HEK293 (cell line): ENCODE measurements at regions not wholly inside any gene's neighbourhood (a gene's known extent, or its start where the extent isn't known, plus 50 kb on each side); places are given as distances from the start of the nearest gene placed in this dataset.

Source experiments
- CTCF ChIA-PET: fragments of 350-600 bp; formaldehyde crosslinking; extraction: SDS; loops from one replicate; lab custom pipeline; 2021; ENCODE audit warnings: antibody characterized with exemption; lab: Yijun Ruan, JAX
- POLR2A ChIA-PET: fragments of 300-600 bp; formaldehyde crosslinking; extraction: SDS; loops from one replicate; lab custom pipeline; 2020; ENCODE audit warnings: antibody characterized with exemption, inconsistent platforms; lab: Yijun Ruan, JAX
- H3K27ac ChIP-seq: fragments of 200-500 bp; sonication (Bioruptor generic); 2 replicates; pipeline ENCODE4 v1.5.1; 2014; ENCODE audit warnings: low read depth, low read length, control low read depth, inconsistent platforms; ENCODE audit errors: extremely low read depth
- H3K36me3 ChIP-seq, 2 experiments: fragments of 200-500 bp in 1 of 2; sonication (Bioruptor generic) in 1 of 2; 1 replicate in 1 of 2; 2 replicates in 1 of 2; pipeline ENCODE4 v1.5.1; 2014 to 2017; ENCODE audit warnings: inconsistent platforms in 2 of 2, low read length in 2 of 2; ENCODE audit not compliant: control insufficient read depth in 2 of 2, insufficient read depth in 1 of 2
- H3K4me1 ChIP-seq: fragments of 200-500 bp; sonication (Bioruptor generic); 2 replicates; pipeline ENCODE4 v1.5.1; 2014; ENCODE audit warnings: mild to moderate bottlenecking, low read length, inconsistent platforms; ENCODE audit not compliant: control insufficient read depth, insufficient read depth
- H3K4me3 ChIP-seq: 2 replicates; pipeline ENCODE4 v1.5.1; 2011; ENCODE audit warnings: low read depth, mild to moderate bottlenecking, control low read depth, low read length, moderate library complexity
- H3K9me3 ChIP-seq: fragments of 200-500 bp; sonication (Bioruptor generic); 2 replicates; pipeline ENCODE4 v1.5.1; 2014; ENCODE audit warnings: low read depth, low read length, inconsistent platforms; ENCODE audit not compliant: control insufficient read depth, insufficient read depth
- FEZF1 ChIP-seq: fragments of 450-650 bp; formaldehyde crosslinking; IDR thresholded peaks from 2 replicates; pipeline ENCODE4 v1.5.1; 2016; ENCODE audit warnings: missing biosample characterization, missing genetic modification characterization
- GLI4 ChIP-seq: fragments of 450-650 bp; formaldehyde crosslinking; IDR thresholded peaks from 2 replicates; pipeline ENCODE4 v1.5.1; 2016; ENCODE audit warnings: missing biosample characterization, missing genetic modification characterization
- GLIS2 ChIP-seq: fragments of 450-650 bp; formaldehyde crosslinking; IDR thresholded peaks from 2 replicates; pipeline ENCODE4 v1.5.1; 2016; ENCODE audit warnings: missing biosample characterization, missing genetic modification characterization
- HOXD13 ChIP-seq: sonication (generic); formaldehyde crosslinking; IDR thresholded peaks from 2 replicates; pipeline ENCODE4 v1.8.0; 2022; ENCODE audit warnings: missing genetic modification reagents, borderline replicate concordance
- KLF10 ChIP-seq: fragments of 450-650 bp; IDR thresholded peaks from 2 replicates; pipeline ENCODE4 v1.5.1; 2018; ENCODE audit warnings: missing biosample characterization, mild to moderate bottlenecking, missing genetic modification characterization
- KLF9 ChIP-seq: fragments of 450-650 bp; formaldehyde crosslinking; IDR thresholded peaks from 2 replicates; pipeline ENCODE4 v1.5.1; 2016; ENCODE audit warnings: missing biosample characterization, missing genetic modification characterization, low read depth
- MZF1 ChIP-seq: fragments of 450-650 bp; formaldehyde crosslinking; IDR thresholded peaks from 2 replicates; pipeline ENCODE4 v1.5.1; 2017; ENCODE audit warnings: missing biosample characterization, missing genetic modification characterization, borderline replicate concordance
- ZBTB1 ChIP-seq: fragments of 450-650 bp; formaldehyde crosslinking; IDR thresholded peaks from 2 replicates; pipeline ENCODE4 v1.5.1; 2016; ENCODE audit warnings: missing biosample characterization, missing genetic modification characterization
- ZFP41 ChIP-seq: fragments of 450-650 bp; formaldehyde crosslinking; IDR thresholded peaks from 2 replicates; pipeline ENCODE4 v1.5.1; 2016; ENCODE audit warnings: missing biosample characterization, missing genetic modification characterization, borderline replicate concordance
- ZNF292 ChIP-seq: fragments of 450-650 bp; formaldehyde crosslinking; IDR thresholded peaks from 2 replicates; pipeline ENCODE4 v1.5.1; 2016; ENCODE audit warnings: low read depth, missing biosample characterization, missing genetic modification characterization, borderline replicate concordance
- ZNF785 ChIP-seq: fragments of 450-650 bp; formaldehyde crosslinking; IDR thresholded peaks from 2 replicates; pipeline ENCODE4 v1.5.1; 2016; ENCODE audit warnings: missing biosample characterization, missing genetic modification characterization
- TF ChIP-seq, protein P1 (sequence below): fragments of 450-650 bp; formaldehyde crosslinking; conservative IDR thresholded peaks from 2 replicates; pipeline ENCODE4 v1.5.1; 2016; ENCODE audit warnings: low read depth, missing biosample characterization, missing genetic modification characterization
- TF ChIP-seq, protein P2 (sequence below): fragments of 450-650 bp; formaldehyde crosslinking; IDR thresholded peaks from 2 replicates; pipeline ENCODE4 v1.5.1; 2016; ENCODE audit warnings: missing biosample characterization, missing genetic modification characterization
- TF ChIP-seq, protein P3 (sequence below): fragments of 450-650 bp; formaldehyde crosslinking; IDR thresholded peaks from 2 replicates; pipeline ENCODE4 v1.5.1; 2017; ENCODE audit warnings: missing biosample characterization, mild to moderate bottlenecking, missing genetic modification characterization, moderate library complexity
- TF ChIP-seq, protein P4 (sequence below): fragments of 450-650 bp; formaldehyde crosslinking; IDR thresholded peaks from 2 replicates; pipeline ENCODE4 v1.5.1; 2016; ENCODE audit warnings: missing biosample characterization, missing genetic modification characterization
- TF ChIP-seq, protein P5 (sequence below): fragments of 450-650 bp; formaldehyde crosslinking; IDR thresholded peaks from 2 replicates; pipeline ENCODE4 v1.5.1; 2017; ENCODE audit warnings: missing biosample characterization, missing genetic modification characterization

DNA sequence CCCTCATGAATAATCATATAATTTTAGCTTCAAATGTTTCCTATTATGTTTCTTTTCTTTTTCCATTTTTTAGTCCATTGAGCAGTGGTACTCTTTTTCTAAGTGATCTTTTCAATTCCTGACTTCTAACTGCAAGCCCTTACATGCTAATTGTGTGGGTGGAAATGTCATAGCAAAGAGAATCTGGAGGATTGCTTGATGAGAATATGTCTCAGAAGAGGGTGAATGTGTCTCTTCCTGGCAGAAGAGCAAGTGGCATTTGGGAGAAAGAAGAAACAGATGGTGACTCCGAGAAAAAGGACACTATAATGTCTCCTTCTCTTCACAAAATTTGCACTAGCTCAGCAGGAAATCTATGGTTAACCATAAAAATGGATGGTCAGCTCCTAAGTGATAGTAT is 2320.0 kb downstream of the PCDH9 start:
- H3K27ac ChIP-seq = no peak overlapping the region
- CTCF ChIA-PET = no interaction called here
- TF ChIP-seq, protein P1, sequence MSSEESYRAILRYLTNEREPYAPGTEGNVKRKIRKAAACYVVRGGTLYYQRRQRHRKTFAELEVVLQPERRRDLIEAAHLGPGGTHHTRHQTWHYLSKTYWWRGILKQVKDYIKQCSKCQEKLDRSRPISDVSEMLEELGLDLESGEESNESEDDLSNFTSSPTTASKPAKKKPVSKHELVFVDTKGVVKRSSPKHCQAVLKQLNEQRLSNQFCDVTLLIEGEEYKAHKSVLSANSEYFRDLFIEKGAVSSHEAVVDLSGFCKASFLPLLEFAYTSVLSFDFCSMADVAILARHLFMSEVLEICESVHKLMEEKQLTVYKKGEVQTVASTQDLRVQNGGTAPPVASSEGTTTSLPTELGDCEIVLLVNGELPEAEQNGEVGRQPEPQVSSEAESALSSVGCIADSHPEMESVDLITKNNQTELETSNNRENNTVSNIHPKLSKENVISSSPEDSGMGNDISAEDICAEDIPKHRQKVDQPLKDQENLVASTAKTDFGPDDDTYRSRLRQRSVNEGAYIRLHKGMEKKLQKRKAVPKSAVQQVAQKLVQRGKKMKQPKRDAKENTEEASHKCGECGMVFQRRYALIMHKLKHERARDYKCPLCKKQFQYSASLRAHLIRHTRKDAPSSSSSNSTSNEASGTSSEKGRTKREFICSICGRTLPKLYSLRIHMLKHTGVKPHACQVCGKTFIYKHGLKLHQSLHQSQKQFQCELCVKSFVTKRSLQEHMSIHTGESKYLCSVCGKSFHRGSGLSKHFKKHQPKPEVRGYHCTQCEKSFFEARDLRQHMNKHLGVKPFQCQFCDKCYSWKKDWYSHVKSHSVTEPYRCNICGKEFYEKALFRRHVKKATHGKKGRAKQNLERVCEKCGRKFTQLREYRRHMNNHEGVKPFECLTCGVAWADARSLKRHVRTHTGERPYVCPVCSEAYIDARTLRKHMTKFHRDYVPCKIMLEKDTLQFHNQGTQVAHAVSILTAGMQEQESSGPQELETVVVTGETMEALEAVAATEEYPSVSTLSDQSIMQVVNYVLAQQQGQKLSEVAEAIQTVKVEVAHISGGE (tag by site-specific recombination) = no peak
- TF ChIP-seq ZNF292 (no peak), KLF10 (no peak), ZBTB1 (tag by site-specific recombination) (no peak), GLI4 (no peak), HOXD13 (CRISPR knock-in tag) (no peak), ZNF785 (no peak), KLF9 (tag by site-specific recombination) (no peak), FEZF1 (tag by site-specific recombination) (no peak), GLIS2 (tag by site-specific recombination) (no peak), MZF1 (tag by site-specific recombination) (no peak), ZFP41 (tag by site-specific recombination) (no peak)
- TF ChIP-seq, protein P2, sequence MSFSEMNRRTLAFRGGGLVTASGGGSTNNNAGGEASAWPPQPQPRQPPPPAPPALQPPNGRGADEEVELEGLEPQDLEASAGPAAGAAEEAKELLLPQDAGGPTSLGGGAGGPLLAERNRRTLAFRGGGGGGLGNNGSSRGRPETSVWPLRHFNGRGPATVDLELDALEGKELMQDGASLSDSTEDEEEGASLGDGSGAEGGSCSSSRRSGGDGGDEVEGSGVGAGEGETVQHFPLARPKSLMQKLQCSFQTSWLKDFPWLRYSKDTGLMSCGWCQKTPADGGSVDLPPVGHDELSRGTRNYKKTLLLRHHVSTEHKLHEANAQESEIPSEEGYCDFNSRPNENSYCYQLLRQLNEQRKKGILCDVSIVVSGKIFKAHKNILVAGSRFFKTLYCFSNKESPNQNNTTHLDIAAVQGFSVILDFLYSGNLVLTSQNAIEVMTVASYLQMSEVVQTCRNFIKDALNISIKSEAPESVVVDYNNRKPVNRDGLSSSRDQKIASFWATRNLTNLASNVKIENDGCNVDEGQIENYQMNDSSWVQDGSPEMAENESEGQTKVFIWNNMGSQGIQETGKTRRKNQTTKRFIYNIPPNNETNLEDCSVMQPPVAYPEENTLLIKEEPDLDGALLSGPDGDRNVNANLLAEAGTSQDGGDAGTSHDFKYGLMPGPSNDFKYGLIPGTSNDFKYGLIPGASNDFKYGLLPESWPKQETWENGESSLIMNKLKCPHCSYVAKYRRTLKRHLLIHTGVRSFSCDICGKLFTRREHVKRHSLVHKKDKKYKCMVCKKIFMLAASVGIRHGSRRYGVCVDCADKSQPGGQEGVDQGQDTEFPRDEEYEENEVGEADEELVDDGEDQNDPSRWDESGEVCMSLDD = no peak
- TF ChIP-seq, protein P3, sequence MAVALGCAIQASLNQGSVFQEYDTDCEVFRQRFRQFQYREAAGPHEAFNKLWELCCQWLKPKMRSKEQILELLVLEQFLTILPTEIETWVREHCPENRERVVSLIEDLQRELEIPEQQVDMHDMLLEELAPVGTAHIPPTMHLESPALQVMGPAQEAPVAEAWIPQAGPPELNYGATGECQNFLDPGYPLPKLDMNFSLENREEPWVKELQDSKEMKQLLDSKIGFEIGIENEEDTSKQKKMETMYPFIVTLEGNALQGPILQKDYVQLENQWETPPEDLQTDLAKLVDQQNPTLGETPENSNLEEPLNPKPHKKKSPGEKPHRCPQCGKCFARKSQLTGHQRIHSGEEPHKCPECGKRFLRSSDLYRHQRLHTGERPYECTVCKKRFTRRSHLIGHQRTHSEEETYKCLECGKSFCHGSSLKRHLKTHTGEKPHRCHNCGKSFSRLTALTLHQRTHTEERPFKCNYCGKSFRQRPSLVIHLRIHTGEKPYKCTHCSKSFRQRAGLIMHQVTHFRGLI (tag by site-specific recombination) = no peak
- TF ChIP-seq, protein P4, sequence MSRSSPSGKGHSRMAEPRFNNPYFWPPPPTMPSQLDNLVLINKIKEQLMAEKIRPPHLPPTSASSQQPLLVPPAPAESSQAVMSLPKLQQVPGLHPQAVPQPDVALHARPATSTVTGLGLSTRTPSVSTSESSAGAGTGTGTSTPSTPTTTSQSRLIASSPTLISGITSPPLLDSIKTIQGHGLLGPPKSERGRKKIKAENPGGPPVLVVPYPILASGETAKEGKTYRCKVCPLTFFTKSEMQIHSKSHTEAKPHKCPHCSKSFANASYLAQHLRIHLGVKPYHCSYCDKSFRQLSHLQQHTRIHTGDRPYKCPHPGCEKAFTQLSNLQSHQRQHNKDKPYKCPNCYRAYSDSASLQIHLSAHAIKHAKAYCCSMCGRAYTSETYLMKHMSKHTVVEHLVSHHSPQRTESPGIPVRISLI = no peak
- TF ChIP-seq, protein P5, sequence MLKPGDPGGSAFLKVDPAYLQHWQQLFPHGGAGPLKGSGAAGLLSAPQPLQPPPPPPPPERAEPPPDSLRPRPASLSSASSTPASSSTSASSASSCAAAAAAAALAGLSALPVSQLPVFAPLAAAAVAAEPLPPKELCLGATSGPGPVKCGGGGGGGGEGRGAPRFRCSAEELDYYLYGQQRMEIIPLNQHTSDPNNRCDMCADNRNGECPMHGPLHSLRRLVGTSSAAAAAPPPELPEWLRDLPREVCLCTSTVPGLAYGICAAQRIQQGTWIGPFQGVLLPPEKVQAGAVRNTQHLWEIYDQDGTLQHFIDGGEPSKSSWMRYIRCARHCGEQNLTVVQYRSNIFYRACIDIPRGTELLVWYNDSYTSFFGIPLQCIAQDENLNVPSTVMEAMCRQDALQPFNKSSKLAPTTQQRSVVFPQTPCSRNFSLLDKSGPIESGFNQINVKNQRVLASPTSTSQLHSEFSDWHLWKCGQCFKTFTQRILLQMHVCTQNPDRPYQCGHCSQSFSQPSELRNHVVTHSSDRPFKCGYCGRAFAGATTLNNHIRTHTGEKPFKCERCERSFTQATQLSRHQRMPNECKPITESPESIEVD (tag by site-specific recombination) = no peak
- TF ChIP-seq, all 188 proteins: peak for 0

More for the DNA sequence above, 2320.0 kb downstream of the PCDH9 start:
- POLR2A ChIA-PET = no interaction called here
- Histone ChIP-seq H3K4me3 (no peak overlapping the region), H3K9me3 (no peaks in the 10 kb centered on the region), H3K4me1 (no peaks in the 10 kb centered on the region), H3K36me3 (no peaks in the 10 kb centered on the region)
